ENCODE measurements at regions not wholly inside any gene's neighbourhood (a gene's known extent, or its start where the extent isn't known, plus 50 kb on each side); places are given as distances from the start of the nearest gene placed in this dataset.

DNA sequence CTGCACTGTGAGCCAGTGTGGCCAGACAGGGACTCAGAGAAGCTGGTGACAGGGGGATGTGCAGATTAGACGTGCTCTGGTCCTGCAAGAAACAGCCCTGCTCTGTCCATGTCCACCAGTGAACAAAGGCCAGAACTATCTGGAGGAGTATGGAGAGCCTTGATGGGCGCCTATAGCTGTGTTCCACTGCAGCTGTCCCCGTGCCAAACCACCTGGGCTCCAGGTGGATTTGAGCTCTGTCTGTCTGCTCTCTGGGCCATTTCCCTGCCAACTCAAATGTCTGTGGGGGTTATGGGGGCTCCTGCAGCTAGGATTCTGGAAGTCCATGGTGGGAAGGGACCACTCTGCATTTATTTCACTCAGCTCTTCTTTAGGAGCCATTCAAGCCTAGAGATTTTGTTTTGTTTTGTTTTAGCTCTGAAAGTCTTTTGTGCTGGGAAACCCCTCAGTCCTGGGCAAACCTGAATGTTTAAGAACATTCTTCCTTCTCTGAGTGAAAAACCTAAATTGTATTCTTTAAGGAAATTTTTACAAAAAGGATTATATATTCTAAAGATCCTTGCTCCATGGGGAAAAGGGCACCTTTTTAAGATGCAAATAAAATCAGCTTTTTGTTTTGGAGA is 1039.5 kb upstream of the SORCS1 start (continued):
- TF ChIP-seq OVOL2 (CRISPR knock-in tag; IDR thresholded peaks at IDR 0.05; ENCODE audit: borderline replicate concordance) (no peak), MXD4 (CRISPR knock-in tag; IDR thresholded peaks at IDR 0.05; ENCODE audit: borderline replicate concordance) (no peak), HMGA2 (CRISPR knock-in tag; IDR thresholded peaks at IDR 0.05) (no peak)
- TF ChIP-seq, protein P1, sequence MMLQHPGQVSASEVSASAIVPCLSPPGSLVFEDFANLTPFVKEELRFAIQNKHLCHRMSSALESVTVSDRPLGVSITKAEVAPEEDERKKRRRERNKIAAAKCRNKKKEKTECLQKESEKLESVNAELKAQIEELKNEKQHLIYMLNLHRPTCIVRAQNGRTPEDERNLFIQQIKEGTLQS (CRISPR knock-in tag; conservative IDR thresholded peaks at IDR 0.05) = no peak

DNA sequence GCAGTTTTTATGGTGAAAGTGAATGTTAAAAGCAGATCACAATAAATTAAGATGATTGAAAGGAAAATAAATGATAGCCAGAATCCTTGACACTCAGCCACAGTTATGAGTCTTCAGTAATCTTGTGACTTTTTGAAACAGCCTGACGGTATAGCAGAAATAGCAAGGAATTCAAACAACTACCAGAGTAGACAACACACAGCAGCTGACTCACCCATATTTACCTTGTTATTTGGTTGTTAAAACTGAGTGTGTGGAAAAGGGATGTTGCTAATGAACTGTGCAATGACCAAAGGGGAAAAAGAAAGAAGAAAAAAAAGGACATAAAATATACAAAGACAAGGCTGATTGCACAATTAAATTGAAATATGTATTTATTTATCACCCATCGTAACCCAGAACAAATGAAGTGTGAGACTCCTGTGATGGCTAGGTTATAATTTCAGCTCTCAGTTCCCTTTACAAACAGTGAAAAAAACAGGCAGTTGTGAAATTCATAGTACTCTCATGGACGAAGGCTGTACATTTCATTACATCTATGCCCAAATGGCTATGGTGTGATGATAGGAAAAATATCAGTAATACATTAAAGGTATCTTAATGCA is 1023.0 kb upstream of the SORCS1 start:
- no peak overlapping the region for H3K27ac Mint-ChIP-seq
- no peaks in the 10 kb centered on the region for H3K36me3 Mint-ChIP-seq
- ChIA-PET CTCF (interaction anchor here (1.9 kb wide), 1 partner anchor 17 kb away, joined by 7 read pairs; no protein-coding TSS in a partner anchor), POLR2A (no interaction called here)
- DNase-seq (ENCODE audit: low spot score) = no peak
- H3K4me3 Mint-ChIP-seq = no peak overlapping the region
- H3K27me3 Mint-ChIP-seq (ENCODE audit: low read depth) = no peaks in the 10 kb centered on the region
- no peak for ATAC-seq
- peaks cover 16% of the 10 kb centered on the region; the same call in 1 of the 2 replicates for H3K9me3 Mint-ChIP-seq
- no peak for TF ChIP-seq IRF2 (CRISPR knock-in tag; IDR thresholded peaks at IDR 0.05; ENCODE audit: borderline replicate concordance, low read depth)
- TF ChIP-seq, protein P2, sequence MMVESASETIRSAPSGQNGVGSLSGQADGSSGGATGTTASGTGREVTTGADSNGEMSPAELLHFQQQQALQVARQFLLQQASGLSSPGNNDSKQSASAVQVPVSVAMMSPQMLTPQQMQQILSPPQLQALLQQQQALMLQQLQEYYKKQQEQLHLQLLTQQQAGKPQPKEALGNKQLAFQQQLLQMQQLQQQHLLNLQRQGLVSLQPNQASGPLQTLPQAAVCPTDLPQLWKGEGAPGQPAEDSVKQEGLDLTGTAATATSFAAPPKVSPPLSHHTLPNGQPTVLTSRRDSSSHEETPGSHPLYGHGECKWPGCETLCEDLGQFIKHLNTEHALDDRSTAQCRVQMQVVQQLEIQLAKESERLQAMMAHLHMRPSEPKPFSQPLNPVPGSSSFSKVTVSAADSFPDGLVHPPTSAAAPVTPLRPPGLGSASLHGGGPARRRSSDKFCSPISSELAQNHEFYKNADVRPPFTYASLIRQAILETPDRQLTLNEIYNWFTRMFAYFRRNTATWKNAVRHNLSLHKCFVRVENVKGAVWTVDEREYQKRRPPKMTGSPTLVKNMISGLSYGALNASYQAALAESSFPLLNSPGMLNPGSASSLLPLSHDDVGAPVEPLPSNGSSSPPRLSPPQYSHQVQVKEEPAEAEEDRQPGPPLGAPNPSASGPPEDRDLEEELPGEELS (CRISPR knock-in tag; IDR thresholded peaks at IDR 0.05) = no peak
- no peak for TF ChIP-seq ZBTB21 (CRISPR knock-in tag; IDR thresholded peaks at IDR 0.05; ENCODE audit: borderline replicate concordance)
- H3K4me1 Mint-ChIP-seq = no peaks in the 10 kb centered on the region; the same call in 1 of the 2 replicates

DNA sequence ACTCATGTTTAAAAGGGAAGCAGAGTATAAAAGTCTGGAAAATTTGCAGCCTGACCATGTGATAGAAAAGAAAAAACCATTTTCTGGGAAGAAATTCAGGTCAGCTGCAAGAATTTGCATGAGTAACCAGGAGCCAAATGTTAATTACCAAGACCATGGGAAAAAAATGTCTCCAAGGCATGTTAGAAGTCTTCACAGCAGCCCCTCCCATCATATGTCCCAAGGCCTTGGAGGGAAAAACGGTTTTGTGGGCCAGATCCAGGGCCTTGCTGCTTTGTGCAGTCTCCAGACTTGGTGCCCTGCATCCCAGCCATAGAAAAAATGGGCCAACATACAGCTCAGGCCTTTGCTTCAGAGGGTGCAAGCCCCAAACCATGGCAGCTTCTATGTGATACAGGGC is 1019.6 kb upstream of the SORCS1 start:
- Mint-ChIP-seq H3K4me3 (no peak overlapping the region), H3K27me3 (ENCODE audit: low read depth) (no peaks in the 10 kb centered on the region), H3K36me3 (no peaks in the 10 kb centered on the region), H3K4me1 (peaks cover 5% of the 10 kb centered on the region; the same call in 1 of the 2 replicates), H3K27ac (no peak overlapping the region), H3K9me3 (peaks cover 3% of the 10 kb centered on the region; the same call in 1 of the 2 replicates)
- POLR2A ChIA-PET = no interaction called here
- ATAC-seq (no peak), DNase-seq (ENCODE audit: low spot score) (no peak)
- CTCF ChIA-PET = no interaction called here
- TF ChIP-seq, protein P3, sequence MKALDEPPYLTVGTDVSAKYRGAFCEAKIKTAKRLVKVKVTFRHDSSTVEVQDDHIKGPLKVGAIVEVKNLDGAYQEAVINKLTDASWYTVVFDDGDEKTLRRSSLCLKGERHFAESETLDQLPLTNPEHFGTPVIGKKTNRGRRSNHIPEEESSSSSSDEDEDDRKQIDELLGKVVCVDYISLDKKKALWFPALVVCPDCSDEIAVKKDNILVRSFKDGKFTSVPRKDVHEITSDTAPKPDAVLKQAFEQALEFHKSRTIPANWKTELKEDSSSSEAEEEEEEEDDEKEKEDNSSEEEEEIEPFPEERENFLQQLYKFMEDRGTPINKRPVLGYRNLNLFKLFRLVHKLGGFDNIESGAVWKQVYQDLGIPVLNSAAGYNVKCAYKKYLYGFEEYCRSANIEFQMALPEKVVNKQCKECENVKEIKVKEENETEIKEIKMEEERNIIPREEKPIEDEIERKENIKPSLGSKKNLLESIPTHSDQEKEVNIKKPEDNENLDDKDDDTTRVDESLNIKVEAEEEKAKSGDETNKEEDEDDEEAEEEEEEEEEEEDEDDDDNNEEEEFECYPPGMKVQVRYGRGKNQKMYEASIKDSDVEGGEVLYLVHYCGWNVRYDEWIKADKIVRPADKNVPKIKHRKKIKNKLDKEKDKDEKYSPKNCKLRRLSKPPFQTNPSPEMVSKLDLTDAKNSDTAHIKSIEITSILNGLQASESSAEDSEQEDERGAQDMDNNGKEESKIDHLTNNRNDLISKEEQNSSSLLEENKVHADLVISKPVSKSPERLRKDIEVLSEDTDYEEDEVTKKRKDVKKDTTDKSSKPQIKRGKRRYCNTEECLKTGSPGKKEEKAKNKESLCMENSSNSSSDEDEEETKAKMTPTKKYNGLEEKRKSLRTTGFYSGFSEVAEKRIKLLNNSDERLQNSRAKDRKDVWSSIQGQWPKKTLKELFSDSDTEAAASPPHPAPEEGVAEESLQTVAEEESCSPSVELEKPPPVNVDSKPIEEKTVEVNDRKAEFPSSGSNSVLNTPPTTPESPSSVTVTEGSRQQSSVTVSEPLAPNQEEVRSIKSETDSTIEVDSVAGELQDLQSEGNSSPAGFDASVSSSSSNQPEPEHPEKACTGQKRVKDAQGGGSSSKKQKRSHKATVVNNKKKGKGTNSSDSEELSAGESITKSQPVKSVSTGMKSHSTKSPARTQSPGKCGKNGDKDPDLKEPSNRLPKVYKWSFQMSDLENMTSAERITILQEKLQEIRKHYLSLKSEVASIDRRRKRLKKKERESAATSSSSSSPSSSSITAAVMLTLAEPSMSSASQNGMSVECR (CRISPR knock-in tag; IDR thresholded peaks at IDR 0.05; ENCODE audit: borderline replicate concordance) = no peak
- TF ChIP-seq ZNF423 (CRISPR knock-in tag; IDR thresholded peaks at IDR 0.05) (no peak), GABPB1 (CRISPR knock-in tag; IDR thresholded peaks at IDR 0.05) (no peak), ZNF219 (CRISPR knock-in tag; IDR thresholded peaks at IDR 0.05; ENCODE audit: borderline replicate concordance) (no peak), FOXJ3 (CRISPR knock-in tag; IDR thresholded peaks at IDR 0.05; ENCODE audit: borderline replicate concordance) (no peak), TEAD1 (CRISPR knock-in tag; IDR thresholded peaks at IDR 0.05) (no peak), TP53 (CRISPR knock-in tag; IDR thresholded peaks at IDR 0.05) (no peak), PRRX2 (CRISPR knock-in tag; IDR thresholded peaks at IDR 0.05) (no peak), SMAD4 (CRISPR knock-in tag; IDR thresholded peaks at IDR 0.05) (no peak), JUN (CRISPR knock-in tag; IDR thresholded peaks at IDR 0.05) (no peak)
- TF ChIP-seq, protein P4, sequence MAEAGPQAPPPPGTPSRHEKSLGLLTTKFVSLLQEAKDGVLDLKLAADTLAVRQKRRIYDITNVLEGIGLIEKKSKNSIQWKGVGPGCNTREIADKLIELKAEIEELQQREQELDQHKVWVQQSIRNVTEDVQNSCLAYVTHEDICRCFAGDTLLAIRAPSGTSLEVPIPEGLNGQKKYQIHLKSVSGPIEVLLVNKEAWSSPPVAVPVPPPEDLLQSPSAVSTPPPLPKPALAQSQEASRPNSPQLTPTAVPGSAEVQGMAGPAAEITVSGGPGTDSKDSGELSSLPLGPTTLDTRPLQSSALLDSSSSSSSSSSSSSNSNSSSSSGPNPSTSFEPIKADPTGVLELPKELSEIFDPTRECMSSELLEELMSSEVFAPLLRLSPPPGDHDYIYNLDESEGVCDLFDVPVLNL (CRISPR knock-in tag; IDR thresholded peaks at IDR 0.05; ENCODE audit: borderline replicate concordance, low read depth) = no peak
- TF ChIP-seq, protein P5, sequence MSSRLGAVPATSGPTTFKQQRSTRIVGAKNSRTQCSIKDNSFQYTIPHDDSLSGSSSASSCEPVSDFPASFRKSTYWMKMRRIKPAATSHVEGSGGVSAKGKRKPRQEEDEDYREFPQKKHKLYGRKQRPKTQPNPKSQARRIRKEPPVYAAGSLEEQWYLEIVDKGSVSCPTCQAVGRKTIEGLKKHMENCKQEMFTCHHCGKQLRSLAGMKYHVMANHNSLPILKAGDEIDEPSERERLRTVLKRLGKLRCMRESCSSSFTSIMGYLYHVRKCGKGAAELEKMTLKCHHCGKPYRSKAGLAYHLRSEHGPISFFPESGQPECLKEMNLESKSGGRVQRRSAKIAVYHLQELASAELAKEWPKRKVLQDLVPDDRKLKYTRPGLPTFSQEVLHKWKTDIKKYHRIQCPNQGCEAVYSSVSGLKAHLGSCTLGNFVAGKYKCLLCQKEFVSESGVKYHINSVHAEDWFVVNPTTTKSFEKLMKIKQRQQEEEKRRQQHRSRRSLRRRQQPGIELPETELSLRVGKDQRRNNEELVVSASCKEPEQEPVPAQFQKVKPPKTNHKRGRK (CRISPR knock-in tag; IDR thresholded peaks at IDR 0.05; ENCODE audit: borderline replicate concordance) = no peak
- TF ChIP-seq, protein P6, sequence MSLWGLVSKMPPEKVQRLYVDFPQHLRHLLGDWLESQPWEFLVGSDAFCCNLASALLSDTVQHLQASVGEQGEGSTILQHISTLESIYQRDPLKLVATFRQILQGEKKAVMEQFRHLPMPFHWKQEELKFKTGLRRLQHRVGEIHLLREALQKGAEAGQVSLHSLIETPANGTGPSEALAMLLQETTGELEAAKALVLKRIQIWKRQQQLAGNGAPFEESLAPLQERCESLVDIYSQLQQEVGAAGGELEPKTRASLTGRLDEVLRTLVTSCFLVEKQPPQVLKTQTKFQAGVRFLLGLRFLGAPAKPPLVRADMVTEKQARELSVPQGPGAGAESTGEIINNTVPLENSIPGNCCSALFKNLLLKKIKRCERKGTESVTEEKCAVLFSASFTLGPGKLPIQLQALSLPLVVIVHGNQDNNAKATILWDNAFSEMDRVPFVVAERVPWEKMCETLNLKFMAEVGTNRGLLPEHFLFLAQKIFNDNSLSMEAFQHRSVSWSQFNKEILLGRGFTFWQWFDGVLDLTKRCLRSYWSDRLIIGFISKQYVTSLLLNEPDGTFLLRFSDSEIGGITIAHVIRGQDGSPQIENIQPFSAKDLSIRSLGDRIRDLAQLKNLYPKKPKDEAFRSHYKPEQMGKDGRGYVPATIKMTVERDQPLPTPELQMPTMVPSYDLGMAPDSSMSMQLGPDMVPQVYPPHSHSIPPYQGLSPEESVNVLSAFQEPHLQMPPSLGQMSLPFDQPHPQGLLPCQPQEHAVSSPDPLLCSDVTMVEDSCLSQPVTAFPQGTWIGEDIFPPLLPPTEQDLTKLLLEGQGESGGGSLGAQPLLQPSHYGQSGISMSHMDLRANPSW (CRISPR knock-in tag; conservative IDR thresholded peaks at IDR 0.05; ENCODE audit: low read depth) = no peak

Measured in WTC11 (cell line).